ENCODE measurements at regions not wholly inside any gene's neighbourhood (a gene's known extent, or its start where the extent isn't known, plus 50 kb on each side); places are given as distances from the start of the nearest gene placed in this dataset.

DNA sequence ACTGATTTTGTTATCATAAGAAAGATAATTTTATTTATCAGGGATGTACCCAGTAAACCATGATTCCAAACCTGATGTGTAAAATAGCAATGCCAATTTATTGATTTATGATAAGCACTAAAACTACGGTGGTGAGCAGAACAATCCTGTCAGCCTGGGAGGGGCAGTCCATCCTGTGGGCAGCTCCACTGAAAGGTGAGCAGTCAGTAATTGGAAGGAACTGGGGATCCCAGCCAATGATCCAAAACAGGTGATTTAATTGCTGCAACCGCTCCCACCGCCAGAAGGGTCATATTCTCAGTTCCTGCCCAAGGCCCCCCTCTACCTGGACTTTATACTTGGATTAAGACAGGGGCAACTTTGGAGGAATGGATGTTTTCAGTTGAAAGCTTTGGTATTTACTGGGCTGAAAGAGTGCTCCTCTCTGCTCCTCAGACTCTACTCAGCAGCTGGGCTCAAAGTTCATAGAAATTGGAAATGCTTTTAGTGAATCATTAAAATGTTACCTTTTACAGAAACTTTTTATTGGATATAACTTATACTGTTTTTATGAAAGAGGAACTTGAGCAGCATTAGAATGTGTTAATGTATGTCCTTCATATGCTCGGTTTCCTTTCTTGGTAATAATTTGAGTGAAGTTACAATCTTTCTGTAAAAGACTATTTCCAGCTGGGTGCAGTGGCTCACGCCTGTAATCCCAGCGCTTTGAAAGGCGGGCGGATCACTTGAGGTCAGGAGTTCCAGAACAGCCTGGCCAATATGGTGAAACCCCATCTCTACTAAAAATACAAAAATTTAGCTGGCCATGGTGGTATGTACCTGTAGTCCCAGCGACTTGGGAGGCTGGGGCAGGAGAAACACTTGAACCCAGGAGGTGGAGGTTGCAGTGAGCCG is 198.6 kb upstream of the IL12A start:
- DNase-seq (ENCODE audit: low spot score): no peak

DNA sequence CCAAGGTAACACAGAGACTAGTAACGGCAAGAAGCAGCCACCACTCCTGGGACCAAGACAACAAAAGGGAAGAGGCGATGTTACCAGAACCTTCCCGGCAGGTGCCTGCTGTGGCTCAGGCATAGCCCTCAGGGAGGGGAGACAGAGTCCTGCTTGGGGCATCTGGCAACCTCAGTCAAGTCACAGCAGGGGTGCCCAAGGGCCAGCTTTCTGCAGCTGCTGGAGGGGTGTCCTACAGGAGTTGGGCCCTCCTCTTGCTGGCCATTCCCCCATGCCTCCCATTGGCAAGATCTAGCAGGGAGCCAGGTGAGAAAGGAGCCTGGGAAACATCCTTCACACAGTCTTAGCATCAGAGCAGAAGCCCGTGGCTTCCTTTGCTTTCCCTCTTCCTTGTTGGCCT is 197.3 kb upstream of the IL12A start:
- no peak for DNase-seq (ENCODE audit: low spot score)

DNA sequence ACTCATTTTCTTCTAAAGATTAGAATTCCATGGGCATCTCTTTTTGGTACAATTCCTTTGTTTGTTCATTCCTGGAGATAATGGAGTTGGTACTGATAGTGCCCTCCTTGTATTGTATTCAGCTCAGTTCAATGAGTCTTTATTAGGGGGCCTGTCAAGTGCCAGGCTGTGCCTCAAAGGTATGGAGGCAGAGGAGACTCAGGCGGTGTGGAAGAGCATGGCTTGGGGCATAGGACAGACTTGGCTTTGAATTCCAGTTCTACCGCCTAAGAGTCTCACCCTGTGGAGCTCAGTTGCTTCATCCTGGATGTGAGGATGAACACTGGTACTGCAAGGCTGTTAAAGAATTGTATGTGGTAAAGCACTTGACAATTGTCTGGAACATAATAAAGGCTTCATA is 196.6 kb upstream of the IL12A start:
- no peak for DNase-seq (ENCODE audit: low spot score)

DNA sequence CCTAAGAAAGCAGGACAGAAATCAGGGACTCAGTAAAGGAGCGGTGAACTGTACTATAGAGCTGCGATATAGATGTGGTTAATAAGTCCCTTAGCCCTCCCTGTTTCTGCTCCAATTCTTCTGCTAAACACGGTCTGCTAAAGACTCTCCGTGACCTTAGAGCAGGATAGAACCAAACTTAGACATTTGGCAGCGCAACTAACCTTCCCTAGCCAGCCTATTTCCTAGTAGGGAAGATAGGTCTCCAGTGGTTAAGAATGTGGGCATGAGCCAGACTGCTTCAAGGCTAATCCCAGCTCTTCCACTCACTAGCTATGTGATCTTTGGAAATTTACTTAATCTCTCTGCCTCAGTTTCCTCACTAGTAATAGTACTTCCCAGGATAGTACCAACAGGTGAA is 193.6 kb upstream of the IL12A start:
- no peak for DNase-seq (ENCODE audit: low spot score)

DNA sequence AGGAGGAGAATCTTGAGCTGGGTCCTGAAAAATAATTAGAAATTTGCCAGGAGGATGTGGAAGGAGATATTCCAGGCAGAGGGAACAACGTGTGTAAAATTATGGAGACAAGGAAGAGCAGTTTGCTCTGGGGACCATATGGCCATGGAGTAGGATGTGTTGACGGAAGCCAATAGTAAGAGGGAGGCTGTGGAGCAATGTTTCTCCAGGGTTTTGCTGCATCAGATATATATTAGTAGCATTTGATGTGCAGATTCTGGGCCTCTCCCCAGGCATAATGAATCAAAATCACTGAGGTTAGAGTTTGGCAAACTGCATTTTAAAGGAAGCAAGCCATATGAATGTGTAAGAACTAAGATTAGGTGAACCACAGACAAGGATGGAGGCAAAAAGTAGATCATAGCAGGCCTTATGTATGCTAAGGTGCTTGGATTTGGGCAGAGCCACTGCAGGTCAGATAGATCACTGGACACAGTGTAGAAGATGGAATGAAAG is 192.9 kb upstream of the IL12A start:
- DNase-seq (ENCODE audit: low spot score): no peak

DNA sequence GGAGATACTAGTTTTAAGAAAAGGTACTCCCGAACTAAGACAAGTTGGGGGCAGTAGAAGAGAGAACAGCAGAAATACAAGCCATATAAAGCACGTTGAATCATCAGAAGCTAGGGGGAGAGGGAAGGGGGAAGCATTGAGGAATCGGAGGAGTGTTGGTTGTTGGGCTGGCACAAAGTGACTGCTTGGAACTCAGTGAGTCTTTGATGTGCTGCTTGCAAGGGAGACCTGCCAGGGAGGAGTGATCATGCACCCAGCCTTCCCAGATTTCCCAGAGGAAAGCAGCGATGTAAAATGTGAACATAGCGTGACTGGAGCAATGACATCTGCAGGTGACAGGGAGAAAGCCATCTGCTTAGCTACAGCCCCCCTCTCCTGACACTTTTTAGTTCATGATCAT is 192.4 kb upstream of the IL12A start:
- no peak for DNase-seq (ENCODE audit: low spot score)

DNA sequence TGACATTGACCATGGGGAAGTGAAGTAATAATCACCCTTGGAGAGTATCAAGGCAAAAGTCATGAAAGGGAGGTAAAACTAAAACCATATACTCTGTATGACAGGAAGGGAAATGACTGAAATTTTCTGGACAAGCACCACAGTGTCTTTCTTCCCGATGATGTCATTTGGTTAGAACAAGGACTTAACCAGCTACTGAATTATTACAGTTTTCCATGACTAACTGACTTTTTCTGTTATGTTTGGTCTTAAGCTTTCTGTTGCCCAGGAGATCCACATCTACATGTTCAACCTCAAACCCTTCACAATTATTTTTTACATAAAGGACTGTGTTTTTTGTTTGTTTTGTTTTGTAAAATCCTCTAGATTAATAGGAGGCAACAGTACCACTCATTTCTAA is 191.9 kb upstream of the IL12A start:
- no peak for DNase-seq (ENCODE audit: low spot score)

DNA sequence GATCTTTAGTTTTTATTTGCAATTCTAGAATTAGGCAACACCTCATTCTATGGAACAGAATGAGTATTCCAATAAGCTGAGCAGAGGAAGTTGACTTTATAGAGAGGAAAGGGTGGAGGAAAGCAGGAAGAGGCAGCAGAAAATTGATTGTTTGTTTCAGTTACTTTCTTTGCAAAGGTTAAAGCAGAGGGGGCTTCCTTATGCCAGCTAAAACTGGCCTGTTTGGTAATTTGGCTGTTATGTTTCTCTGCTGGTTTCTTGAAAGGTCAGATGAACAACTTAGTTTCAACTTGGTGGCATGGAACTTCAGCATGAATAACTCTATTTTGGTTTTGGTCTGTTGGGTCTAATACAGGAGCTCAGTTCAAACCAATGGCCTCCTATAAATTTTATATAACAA is 190.9 kb upstream of the IL12A start:
- no peak for DNase-seq (ENCODE audit: low spot score)

DNA sequence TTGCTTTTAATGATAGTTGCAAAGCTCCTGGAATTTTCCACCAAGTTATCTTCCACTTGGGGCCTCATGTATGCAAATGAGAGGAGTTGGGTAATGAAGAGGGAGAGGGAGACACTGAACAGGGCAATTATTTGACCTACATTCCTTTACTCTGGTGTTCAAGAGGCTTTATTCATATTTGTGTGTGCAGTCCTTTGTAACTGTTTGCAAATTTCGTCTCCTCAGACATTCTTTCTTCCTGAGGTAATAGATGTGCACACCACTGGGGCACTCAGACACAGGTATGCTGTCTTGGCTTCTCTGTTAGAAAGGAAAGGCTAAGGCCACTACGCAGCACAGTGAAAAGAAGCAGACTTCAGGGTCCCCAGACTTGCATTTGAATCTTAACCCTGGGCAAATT is 189.7 kb upstream of the IL12A start:
- no peak for DNase-seq (ENCODE audit: low spot score)

DNA sequence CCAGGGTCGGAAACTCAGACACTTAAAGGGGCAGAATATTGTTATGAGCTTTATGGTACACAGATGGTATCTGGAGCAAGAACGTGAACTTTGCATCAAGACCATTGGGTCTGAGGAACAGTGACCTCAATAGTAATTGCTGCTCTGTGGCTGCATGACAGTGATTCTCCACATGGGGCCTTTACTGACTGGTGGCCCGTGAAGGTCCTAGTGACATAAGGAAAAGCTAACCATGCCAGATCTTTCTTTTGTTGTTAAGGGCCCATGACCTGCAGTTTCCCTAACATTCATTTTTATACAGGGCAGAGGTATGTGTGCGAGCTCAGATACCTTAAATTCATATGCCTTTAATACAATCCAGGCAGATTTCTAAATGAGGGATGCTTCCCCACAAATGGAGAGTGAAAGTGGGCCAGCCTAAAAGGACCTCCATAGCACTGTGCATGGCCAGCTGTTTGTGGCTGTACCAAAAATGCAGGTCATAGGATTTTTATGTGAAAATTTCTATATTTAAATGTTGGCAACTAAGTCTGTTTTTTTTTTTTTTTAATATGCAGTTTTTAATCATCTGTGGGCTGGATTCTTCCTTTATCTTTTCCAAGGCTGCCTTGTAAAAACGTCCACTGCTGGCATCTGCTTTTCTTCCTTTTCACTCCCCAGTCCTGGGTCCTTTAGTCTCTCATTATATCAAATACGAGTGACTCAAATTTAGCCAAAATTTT is 188.0 kb upstream of the IL12A start:
- no peak for DNase-seq (ENCODE audit: low spot score)

DNA sequence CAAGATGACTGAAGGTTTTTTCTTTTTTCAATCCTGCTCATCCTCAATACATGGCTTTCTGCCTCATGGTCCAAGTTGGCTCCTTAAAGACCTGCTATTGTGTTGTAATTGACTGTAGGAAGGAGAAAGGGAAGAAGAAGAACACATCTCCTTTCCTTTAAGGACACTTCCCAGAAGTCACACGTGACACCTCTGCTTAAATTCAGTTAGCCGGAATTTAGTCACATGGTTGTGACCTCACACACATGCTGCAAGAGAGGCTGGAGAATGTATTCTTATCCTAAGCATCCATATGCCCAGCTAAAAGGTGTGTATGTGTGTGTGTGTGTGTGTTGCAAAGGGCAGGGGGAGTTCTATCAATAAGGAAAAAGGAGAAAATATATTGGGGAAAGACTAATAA is 185.8 kb upstream of the IL12A start:
- DNase-seq (ENCODE audit: low spot score): no peak

DNA sequence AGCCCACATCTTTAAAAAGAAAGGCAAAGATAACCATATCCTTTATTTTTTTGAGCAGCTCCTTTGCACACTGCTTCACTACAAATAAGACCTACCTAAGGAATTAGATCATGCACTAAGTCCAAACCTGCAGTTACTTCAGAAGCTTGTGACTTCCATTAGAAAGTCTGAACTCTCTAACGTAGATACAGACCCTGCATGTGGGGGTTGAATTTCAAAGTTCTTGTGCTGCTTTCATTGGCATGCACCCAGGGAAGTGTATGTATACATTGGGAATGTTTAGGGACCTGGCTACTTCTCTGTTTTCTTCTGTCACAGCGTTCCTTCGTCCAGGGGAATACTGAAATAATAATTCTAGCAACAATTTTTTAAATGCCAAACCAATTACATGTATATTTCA is 185.2 kb upstream of the IL12A start:
- DNase-seq (ENCODE audit: low spot score): no peak

DNA sequence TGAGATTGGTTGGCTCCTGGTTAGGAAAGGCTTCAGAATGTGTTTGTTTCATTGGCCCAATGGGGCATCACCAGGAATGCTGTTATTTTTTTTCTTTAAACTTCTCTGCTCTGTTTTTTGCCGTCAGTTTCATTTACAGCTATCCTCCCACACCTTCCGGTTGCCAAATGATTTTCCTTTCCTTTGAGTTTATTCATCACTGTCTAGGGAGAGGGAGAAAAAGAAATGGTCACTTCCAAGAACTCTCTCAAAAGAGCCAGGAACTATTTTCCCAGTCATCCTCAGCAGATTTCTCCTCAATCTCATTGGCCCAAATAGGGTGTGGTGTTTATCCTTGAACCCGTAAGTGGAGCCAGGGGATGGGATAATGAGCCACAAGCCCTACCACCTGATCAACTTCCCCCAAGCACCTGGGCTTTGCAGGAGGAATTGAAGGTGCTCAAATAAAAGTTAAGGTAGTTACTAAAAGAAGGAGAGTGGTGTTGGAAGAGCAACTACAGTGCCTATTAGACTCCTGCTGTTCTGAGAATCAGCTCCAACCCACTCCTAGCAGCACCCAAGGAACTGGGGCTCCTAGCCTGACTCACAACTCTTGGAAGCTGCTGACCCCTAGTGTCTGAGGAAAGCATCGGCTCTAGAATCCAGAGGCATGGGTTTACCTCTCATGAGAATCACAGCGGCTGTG is 183.8 kb upstream of the IL12A start:
- DNase-seq (ENCODE audit: low spot score): no peak

DNA sequence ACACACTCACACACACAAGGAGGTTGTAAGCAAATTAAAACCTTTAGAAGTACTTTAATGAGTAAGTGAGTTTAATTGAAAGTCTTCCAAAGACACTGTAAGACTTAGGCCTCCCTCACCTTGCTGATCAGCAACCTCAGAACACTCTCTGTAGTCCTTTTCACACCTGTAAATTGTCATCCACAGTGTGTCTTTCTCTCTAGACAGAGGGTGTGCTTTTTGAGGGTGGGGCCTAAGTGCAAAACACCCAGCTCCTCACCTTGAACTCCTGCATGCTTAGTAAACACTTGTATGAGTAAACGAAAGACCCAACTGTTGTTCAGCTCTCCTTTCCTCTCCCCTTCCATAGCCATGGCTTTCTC is 183.2 kb upstream of the IL12A start:
- no peak for DNase-seq (ENCODE audit: low spot score)

DNA sequence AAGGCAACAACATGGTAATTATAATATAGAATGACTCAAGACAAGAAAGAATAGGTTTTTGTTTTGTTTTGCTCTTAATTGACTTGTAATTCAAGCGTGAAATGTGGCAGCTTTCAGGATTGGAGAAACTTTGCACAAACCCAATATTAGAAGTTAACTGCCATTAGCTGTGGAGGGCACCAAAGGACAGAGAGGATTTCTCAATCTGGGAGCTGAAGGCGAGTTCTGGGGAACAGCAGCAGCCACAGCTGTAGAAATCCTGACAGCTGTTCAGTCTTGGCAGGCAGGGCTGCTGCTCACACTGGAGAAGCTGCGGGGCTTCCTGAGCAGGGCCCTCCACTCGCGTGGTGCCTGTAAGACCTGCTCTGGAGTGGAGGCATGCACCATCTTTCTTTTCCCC is 182.2 kb upstream of the IL12A start:
- no peak for DNase-seq (ENCODE audit: low spot score)

DNA sequence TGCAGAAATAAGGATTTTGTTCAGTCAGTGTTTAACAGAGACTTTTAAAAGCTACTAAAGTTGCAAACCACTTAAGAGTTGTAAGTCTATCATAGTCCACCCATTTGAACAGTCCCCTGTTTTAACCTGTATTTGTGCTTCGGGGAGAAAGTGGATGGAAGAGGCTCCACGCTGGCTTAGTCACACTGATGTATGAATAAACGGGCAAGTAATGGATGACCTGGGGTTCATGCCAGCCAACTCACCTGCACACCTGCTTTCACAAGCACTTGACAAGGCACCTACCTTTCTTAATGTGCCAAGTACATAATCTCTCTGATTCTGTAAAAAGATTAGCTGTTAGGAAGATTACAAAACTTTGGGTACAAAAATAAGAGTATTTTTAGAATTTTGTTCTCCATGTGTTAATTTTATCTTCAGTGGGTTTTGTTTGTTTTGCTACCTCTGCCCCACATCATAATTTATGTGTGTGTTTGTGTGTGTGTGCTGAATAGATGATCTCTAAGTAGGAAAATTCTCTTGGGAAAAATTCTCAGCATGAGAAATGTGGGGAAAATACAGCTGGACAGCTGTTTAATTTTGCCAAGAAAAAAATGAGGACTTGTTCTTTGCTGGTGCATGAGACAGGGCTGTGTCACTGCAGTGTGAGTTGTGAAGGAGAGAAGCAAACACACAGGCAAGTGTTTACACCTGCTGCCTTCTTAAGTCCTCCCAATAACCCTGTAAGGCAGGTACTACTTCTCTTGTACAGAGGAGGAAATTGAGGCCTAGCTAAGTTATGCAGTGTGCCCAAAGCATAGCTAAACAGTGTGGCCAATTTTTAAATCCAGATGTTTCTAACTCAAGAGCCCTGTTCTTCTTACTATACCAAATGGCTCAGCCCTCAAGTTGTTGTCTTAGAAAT is 181.2 kb upstream of the IL12A start:
- no peak for DNase-seq (ENCODE audit: low spot score)

DNA sequence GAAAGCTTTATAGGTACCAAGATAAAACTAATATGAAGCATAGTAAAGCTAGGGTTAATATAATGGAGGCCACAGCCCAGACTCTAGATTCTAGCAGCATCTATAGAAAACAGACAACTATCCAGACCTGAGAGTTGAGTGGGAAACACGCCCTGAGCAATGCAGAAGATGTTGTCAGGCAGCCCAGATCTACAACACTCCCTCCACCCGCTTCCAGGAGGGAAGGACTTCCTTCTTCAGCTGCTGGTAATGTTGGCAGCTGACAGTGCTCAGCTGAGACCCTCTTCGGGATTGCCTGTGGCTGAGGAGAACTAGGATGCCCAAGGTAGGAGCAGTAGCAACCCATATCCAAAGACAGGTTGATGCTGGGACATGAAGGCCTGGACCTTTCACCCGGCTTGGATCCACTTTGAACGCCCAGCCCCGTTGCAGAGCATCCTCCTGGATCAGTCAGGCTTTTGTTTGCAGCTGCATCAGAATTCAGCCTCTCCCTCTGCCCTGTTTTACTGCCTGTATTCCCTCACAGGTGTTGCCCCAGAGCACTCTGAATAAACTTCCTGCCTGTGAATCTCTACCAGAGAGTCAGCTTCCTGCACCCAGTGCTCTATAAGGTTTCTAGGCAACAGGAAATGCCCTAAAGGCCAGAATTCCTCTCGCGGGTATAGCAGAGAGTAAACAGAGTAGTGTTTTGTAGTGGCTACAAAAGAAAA is 174.7 kb upstream of the IL12A start:
- DNase-seq (ENCODE audit: low spot score): no peak

DNA sequence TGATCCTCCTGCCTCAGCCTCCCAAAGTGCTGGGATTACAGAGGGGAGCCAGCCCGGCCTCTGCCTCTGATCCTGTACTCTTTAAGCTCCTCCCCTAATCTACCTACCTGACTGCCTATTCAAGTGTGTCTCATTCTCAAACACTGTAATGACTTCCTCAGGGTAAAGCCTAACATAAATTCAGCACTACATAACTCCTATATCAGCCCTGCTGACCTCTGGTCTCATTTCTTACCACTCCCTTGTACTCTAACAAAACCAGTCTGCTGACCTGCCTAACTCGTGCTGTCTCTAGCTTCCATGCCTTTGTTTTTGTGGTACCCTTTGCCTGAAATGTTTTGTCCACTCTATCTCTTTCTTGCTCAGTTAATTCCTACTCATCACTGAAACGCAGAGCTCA is 172.1 kb upstream of the IL12A start:
- DNase-seq (ENCODE audit: low spot score): no peak

DNA sequence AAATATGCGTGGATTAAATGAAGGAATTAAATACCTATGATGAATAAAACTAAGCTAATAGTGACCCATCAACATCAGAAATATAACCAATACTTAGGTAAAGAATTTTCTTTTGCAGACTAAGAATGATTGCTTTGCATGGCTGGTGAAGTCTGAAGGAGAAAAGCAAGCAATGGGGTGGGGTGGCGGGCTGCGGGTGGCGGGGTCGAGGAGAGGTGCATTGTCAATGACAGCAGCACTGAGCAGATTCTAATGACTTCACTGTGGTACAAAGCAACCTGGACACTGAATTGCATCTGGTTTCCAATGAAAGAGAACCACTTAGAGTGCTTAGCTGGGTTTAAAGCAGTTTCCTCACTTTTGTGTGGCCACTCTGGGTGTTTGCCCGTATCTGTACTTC is 171.5 kb upstream of the IL12A start:
- no peak for DNase-seq (ENCODE audit: low spot score)

DNA sequence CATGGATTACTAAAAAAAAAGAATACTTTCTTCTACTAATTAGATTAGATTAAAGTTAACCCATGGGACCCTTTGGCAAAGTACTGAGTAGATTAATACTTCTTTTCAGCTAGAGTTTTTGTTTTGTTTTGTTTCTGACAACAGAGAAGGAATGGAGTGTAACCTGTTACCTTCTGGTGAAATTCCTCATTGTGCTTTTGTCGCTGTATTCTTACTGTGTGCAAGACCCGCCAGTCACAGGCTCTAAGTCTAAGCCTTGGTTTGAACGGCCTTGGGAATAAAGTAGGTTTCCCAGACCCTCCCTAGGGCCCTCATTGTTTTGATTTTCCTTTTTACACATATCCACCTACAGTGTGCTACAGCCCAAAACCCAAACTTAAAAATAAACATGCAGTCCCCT is 171.1 kb upstream of the IL12A start:
- DNase-seq (ENCODE audit: low spot score): no peak

DNA sequence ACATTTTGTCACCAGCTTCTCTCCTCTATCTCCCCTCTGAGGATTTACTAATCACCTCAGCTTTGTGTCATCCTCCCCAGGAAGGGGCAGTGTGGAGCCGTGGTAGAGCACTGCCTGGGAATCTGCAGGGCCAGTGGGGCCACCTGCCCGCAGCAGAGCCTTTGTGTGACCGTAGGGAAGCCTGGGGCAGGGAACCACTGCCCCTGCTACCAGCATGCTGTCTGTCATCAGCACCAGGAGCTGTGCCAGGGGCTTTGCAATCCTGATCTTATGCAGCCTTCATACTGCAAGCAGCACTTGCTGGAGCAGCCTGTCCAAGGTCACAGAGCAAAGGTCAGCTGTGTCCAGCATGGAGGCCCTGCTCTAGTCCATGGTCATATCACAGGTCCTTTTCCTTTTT is 170.2 kb upstream of the IL12A start:
- DNase-seq (ENCODE audit: low spot score): no peak
